Kidney (tissue), 13 donors: ENCODE measurements at regions not wholly inside any gene's neighbourhood (a gene's known extent, or its start where the extent isn't known, plus 50 kb on each side); places are given as distances from the start of the nearest gene placed in this dataset.

Experiments
- DNase-seq, 5 donors: peaks; one replicate each; pipeline ENCODE4 v3.0.0-alpha.2; 2013 to 2020
- FAIRE-seq: peaks from 2 replicates; lab custom pipeline; 2012; peaks lifted over from hg19 to GRCh38; lab: Jason Lieb, UNC
- H3K27ac ChIP-seq, 2 donors: one replicate each; pipeline ENCODE4 v1.7.0; 2013; ENCODE audit warnings: low read depth in 2 of 2, low read length in 2 of 2, inconsistent platforms in 1 of 2
- H3K27me3 ChIP-seq: one replicate; pipeline ENCODE4 v1.7.1; 2013; ENCODE audit warnings: low read length, inconsistent platforms; ENCODE audit not compliant: control insufficient read depth, insufficient read depth
- H3K36me3 ChIP-seq, 3 donors: one replicate each; pipeline versions ENCODE4 v1.7.0 to v1.7.1; 2013; ENCODE audit warnings: low read length in 3 of 3, control low read depth in 1 of 3, inconsistent platforms in 1 of 3; ENCODE audit not compliant: insufficient read depth in 3 of 3, control insufficient read depth in 2 of 3
- H3K4me1 ChIP-seq, 3 donors: one replicate each; pipeline versions ENCODE4 v1.7.0 to v1.7.1; 2013; ENCODE audit warnings: low read length in 3 of 3, inconsistent platforms in 1 of 3, low read depth in 1 of 3; ENCODE audit not compliant: control insufficient read depth in 2 of 3, insufficient read depth in 2 of 3
- H3K4me3 ChIP-seq, 3 donors: one replicate each; pipeline versions ENCODE4 v1.7.0 to v1.8.1; 2013; ENCODE audit warnings: low read length in 3 of 3, control low read depth in 1 of 3, inconsistent platforms in 1 of 3
- H3K9ac ChIP-seq, 3 donors: one replicate each; pipeline versions ENCODE4 v1.7.0 to v1.7.1; 2013; ENCODE audit warnings: low read length in 3 of 3, control low read depth in 1 of 3, inconsistent platforms in 1 of 3
- H3K9me3 ChIP-seq, 3 donors: one replicate each; pipeline versions ENCODE4 v1.7.0 to v1.7.1; 2013; ENCODE audit warnings: low read length in 3 of 3, control low read depth in 1 of 3, inconsistent platforms in 1 of 3; ENCODE audit not compliant: control insufficient read depth in 2 of 3, insufficient read depth in 1 of 3
- intact Hi-C: fragments of 100-400 bp; cut with DNase I; formaldehyde crosslinking; loops from one replicate; pipeline ENCODE4 v1.11.1; 2022
- TF ChIP-seq, protein P1 (sequence below): IDR thresholded peaks from 3 replicates; pipeline ENCODE4 v1.5.1; 2012; ENCODE audit warnings: mild to moderate bottlenecking, moderate library complexity, borderline replicate concordance; ENCODE audit not compliant: insufficient read depth; ENCODE audit errors: extremely low read depth
- donor health status: control.
- donor health status: control.
- donor health status: control.
- donor health status: control.
- donor health status: control.
- donor health status: DM: yes; HTN: yes; CAD: no.
- donor health status: Normal renal cell carcinoma (clear cell type).

DNA sequence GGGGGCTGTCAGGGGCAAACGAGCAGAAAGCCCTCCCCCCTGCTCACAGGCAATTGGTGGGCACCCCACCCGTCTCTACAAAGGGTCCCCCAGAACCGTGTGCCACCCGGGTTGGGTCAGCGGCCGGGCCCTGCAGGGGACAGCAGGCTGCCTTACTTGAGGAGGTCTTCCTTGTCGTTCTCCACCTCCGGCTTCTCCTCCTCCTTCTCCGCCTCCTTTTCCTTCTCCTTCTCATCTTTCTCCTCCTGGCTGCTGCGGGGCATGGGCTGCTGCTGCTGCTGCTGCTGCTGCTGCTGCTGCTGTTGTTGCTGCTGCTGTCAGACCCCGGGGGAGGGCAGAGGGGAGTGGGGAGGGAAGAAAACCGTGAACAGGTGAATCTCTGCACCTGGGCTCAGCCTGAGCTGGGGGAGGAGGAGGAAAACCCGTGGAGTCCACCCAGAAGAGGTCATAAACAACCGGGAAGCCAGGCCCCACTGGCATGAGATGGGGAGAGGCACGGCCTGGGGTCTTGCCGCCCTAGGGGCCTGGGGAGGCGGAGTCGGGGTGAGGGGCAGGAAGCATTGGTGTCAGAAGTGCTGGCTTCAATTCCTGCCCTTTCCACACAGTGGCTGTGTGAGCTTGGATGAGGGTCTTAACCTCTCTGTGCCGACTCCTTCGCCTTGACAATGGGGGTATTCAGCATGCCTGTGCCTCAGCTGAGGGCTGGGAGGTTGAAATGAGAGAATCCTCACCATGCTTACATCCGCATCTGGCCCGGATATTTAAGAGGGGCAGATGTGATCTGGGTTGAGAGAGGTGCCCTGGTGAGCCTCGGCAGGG, 107.6 kb downstream of the RFLNA start:
- intact Hi-C loops: no loop called here
- TF ChIP-seq, protein P1, sequence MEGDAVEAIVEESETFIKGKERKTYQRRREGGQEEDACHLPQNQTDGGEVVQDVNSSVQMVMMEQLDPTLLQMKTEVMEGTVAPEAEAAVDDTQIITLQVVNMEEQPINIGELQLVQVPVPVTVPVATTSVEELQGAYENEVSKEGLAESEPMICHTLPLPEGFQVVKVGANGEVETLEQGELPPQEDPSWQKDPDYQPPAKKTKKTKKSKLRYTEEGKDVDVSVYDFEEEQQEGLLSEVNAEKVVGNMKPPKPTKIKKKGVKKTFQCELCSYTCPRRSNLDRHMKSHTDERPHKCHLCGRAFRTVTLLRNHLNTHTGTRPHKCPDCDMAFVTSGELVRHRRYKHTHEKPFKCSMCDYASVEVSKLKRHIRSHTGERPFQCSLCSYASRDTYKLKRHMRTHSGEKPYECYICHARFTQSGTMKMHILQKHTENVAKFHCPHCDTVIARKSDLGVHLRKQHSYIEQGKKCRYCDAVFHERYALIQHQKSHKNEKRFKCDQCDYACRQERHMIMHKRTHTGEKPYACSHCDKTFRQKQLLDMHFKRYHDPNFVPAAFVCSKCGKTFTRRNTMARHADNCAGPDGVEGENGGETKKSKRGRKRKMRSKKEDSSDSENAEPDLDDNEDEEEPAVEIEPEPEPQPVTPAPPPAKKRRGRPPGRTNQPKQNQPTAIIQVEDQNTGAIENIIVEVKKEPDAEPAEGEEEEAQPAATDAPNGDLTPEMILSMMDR: no peak
- Histone ChIP-seq H3K9ac (no peak overlapping the region), H3K4me3 (no peak overlapping the region), H3K4me1 (peaks cover 0 to 4% (median 0%) of the 10 kb centered on the region in 3 donors), H3K9me3 (no peaks in the 10 kb centered on the region), H3K27me3 (no peaks in the 10 kb centered on the region), H3K36me3 (peaks cover 0 to 15% (median 6%) of the 10 kb centered on the region in 3 donors), H3K27ac (no peak overlapping the region)
- no peak for FAIRE-seq
- peak in 4 of 5 donors; percentile 66 to 81 (median 74) for DNase-seq

DNA sequence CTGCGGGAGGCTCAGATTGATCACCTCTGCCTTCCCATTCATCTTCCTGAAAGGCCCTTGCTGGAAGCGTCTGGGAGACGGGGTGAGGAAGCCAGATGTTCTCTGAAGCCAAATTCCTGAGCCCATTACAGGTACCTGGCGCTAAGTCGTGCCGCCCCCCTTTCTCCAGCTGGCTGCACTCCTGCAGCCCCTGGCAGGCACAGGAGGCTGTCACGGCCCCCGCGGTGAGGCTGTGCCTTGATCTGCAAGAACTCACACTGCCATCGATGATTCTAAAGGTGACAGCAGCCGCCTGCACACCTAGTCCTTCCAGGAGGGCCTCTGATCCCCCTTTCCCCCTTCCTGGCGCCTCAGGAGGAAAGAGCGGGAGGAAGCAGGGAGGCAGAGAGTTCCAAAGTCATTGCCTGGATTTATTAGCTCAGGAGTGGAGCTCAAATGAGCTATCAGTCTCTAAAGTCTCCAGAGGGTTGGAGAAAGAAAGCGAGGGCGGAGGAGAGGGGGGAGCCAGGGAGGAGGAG, 106.9 kb downstream of the RFLNA start:
- FAIRE-seq (no peak), DNase-seq (peak in 4 of 5 donors; percentile 71 to 89 (median 76))
- H3K9ac ChIP-seq: no peak overlapping the region
- peaks cover 0 to 17% (median 7%) of the 10 kb centered on the region in 3 donors for H3K36me3 ChIP-seq
- H3K9me3 ChIP-seq: no peaks in the 10 kb centered on the region
- no peaks in the 10 kb centered on the region for H3K27me3 ChIP-seq
- intact Hi-C loops: no loop called here
- H3K27ac ChIP-seq: no peak overlapping the region
- H3K4me1 ChIP-seq: peaks cover 0 to 6% (median 0%) of the 10 kb centered on the region in 3 donors
- TF ChIP-seq, protein P1: no peak
- no peak overlapping the region for H3K4me3 ChIP-seq

DNA sequence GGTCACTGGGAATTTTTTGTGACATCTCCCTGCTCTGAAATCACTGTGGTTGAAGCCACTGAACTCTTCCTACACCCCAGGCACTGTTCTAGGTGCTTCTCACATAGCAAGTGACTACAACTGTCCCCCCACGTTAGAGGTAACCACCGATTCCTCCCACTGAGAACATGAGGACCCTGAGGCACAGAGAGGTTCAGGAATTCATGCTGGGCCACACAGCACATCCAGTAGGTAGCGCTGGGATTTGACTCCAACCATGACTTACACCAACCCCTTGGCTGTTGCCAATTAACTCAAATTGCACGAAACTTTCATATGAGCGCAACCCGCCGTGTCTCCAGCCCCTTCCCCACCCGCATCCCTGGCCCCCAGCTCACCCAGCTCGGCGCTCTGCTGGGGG, 105.2 kb downstream of the RFLNA start:
- Histone ChIP-seq H3K27ac (no peak overlapping the region), H3K9me3 (no peaks in the 10 kb centered on the region), H3K4me3 (no peak overlapping the region), H3K9ac (no peak overlapping the region), H3K27me3 (no peaks in the 10 kb centered on the region), H3K4me1 (peaks cover 0 to 6% (median 0%) of the 10 kb centered on the region in 3 donors), H3K36me3 (peaks cover 0 to 24% (median 7%) of the 10 kb centered on the region in 3 donors)
- intact Hi-C loops: no loop called here
- DNase-seq (no peak), FAIRE-seq (no peak)
- TF ChIP-seq, protein P1: no peak
